WTC11 (cell line): ENCODE measurements at regions not wholly inside any gene's neighbourhood (a gene's known extent, or its start where the extent isn't known, plus 50 kb on each side); places are given as distances from the start of the nearest gene placed in this dataset.

Source experiments
- ATAC-seq: fragments of 200-7000 bp; cut with Tn5 transposase; 2 replicates; pipeline ENCODE4 v1.10.0; 2021; ENCODE audit warnings: mild to moderate bottlenecking, moderate library complexity
- CTCF ChIA-PET: fragments of 300-600 bp; sonication (Branson Sonifier 250); formaldehyde crosslinking; loops from one replicate; lab custom pipeline; 2021; ENCODE audit warnings: antibody characterized with exemption; lab: Charles Lee
- POLR2A ChIA-PET: fragments of 350-600 bp; sonication (Branson Sonifier 250); formaldehyde crosslinking; loops from one replicate; lab custom pipeline; 2021; ENCODE audit warnings: antibody characterized with exemption; lab: Charles Lee
- DNase-seq: peaks from one replicate; pipeline ENCODE4 v3.0.0; 2021; ENCODE audit warnings: low spot score
- H3K27ac Mint-ChIP-seq: 2 replicates; pipeline ENCODE4 v1.8.0; 2021; ENCODE audit warnings: mixed read lengths
- H3K27me3 Mint-ChIP-seq: 2 replicates; pipeline ENCODE4 v1.8.0; 2021; ENCODE audit warnings: low read depth, mild to moderate bottlenecking, moderate library complexity, mixed read lengths
- H3K36me3 Mint-ChIP-seq: 2 replicates; pipeline ENCODE4 v1.8.0; 2021; ENCODE audit warnings: mixed read lengths
- H3K4me1 Mint-ChIP-seq: 2 replicates; pipeline ENCODE4 v1.8.0; 2022; ENCODE audit warnings: mixed read lengths
- H3K4me3 Mint-ChIP-seq: 2 replicates; pipeline ENCODE4 v1.8.0; 2021; ENCODE audit warnings: mild to moderate bottlenecking, moderate library complexity, mixed read lengths
- H3K9me3 Mint-ChIP-seq: 2 replicates; pipeline ENCODE4 v1.8.0; 2021; ENCODE audit warnings: mixed read lengths
- ARID4B ChIP-seq: sonication (generic); formaldehyde crosslinking; IDR thresholded peaks from 2 replicates; pipeline ENCODE4 v1.8.0; 2023; ENCODE audit warnings: missing genetic modification reagents, mild to moderate bottlenecking, borderline replicate concordance
- CREM ChIP-seq: sonication (generic); formaldehyde crosslinking; IDR thresholded peaks from 2 replicates; pipeline ENCODE4 v1.8.1; 2022; ENCODE audit warnings: mild to moderate bottlenecking, missing genetic modification reagents, moderate library complexity
- GRHL2 ChIP-seq: fragments of 250-450 bp; sonication (Bioruptor Pico); IDR thresholded peaks from 2 replicates; pipeline ENCODE4 v1.8.0; 2022; ENCODE audit warnings: mild to moderate bottlenecking, moderate library complexity; ENCODE audit not compliant: insufficient replicate concordance, severe bottlenecking
- GTF2I ChIP-seq: fragments of 250-450 bp; sonication (Bioruptor Pico); conservative IDR thresholded peaks from 2 replicates; pipeline ENCODE4 v1.4.0; 2021; ENCODE audit warnings: mild to moderate bottlenecking
- IRF2 ChIP-seq: sonication (generic); formaldehyde crosslinking; IDR thresholded peaks from 2 replicates; pipeline ENCODE4 v1.8.0; 2022; ENCODE audit warnings: low read depth, missing genetic modification reagents, borderline replicate concordance
- NFE2L1 ChIP-seq: sonication (generic); formaldehyde crosslinking; IDR thresholded peaks from 2 replicates; pipeline ENCODE4 v1.8.1; 2023; ENCODE audit warnings: missing genetic modification reagents
- NR2C2 ChIP-seq: sonication (generic); formaldehyde crosslinking; IDR thresholded peaks from 2 replicates; pipeline ENCODE4 v1.8.0; 2022; ENCODE audit warnings: mild to moderate bottlenecking, missing genetic modification reagents
- NR3C1 ChIP-seq: sonication (generic); formaldehyde crosslinking; conservative IDR thresholded peaks from 2 replicates; pipeline ENCODE4 v1.8.1; 2023; ENCODE audit warnings: low read depth, mild to moderate bottlenecking, missing genetic modification reagents
- OVOL2 ChIP-seq: fragments of 250-450 bp; sonication (Bioruptor Pico); IDR thresholded peaks from 2 replicates; pipeline ENCODE4 v1.9.0; 2021; ENCODE audit warnings: mild to moderate bottlenecking, borderline replicate concordance
- PREB ChIP-seq: sonication (generic); formaldehyde crosslinking; IDR thresholded peaks from 2 replicates; pipeline ENCODE4 v1.8.1; 2022; ENCODE audit warnings: mild to moderate bottlenecking, missing genetic modification reagents, moderate library complexity, borderline replicate concordance
- SOX15 ChIP-seq: fragments of 250-450 bp; sonication (Bioruptor Pico); IDR thresholded peaks from 2 replicates; pipeline ENCODE4 v1.9.0; 2021; ENCODE audit warnings: mild to moderate bottlenecking
- TCF7 ChIP-seq: sonication (generic); formaldehyde crosslinking; IDR thresholded peaks from 2 replicates; pipeline ENCODE4 v1.8.0; 2022; ENCODE audit warnings: mild to moderate bottlenecking, low read depth, missing genetic modification reagents, moderate library complexity
- TEAD1 ChIP-seq: sonication (generic); formaldehyde crosslinking; IDR thresholded peaks from 2 replicates; pipeline ENCODE4 v1.8.0; 2022; ENCODE audit warnings: mild to moderate bottlenecking, missing genetic modification reagents
- ZNF219 ChIP-seq: sonication (generic); formaldehyde crosslinking; IDR thresholded peaks from 2 replicates; pipeline ENCODE4 v1.8.0; 2023; ENCODE audit warnings: missing genetic modification reagents, mild to moderate bottlenecking, borderline replicate concordance
- ZNF396 ChIP-seq: fragments of 250-450 bp; sonication (Bioruptor Pico); IDR thresholded peaks from 2 replicates; pipeline ENCODE4 v1.8.0; 2021; ENCODE audit warnings: mild to moderate bottlenecking, moderate library complexity, borderline replicate concordance
- TF ChIP-seq, protein P1 (sequence below): fragments of 250-450 bp; sonication (Bioruptor Pico); conservative IDR thresholded peaks from 2 replicates; pipeline ENCODE4 v1.9.0; 2021; ENCODE audit warnings: mild to moderate bottlenecking
- TF ChIP-seq, protein P2 (sequence below): sonication (generic); formaldehyde crosslinking; IDR thresholded peaks from 2 replicates; pipeline ENCODE4 v1.8.0; 2022; ENCODE audit warnings: mild to moderate bottlenecking, missing genetic modification reagents
- TF ChIP-seq, protein P3 (sequence below): sonication (generic); formaldehyde crosslinking; IDR thresholded peaks from 2 replicates; pipeline ENCODE4 v1.8.0; 2022; ENCODE audit warnings: mild to moderate bottlenecking, missing genetic modification reagents
- TF ChIP-seq, protein P4 (sequence below): sonication (generic); formaldehyde crosslinking; IDR thresholded peaks from 2 replicates; pipeline ENCODE4 v1.8.1; 2023; ENCODE audit warnings: mild to moderate bottlenecking, missing genetic modification reagents
- TF ChIP-seq, protein P5 (sequence below): sonication (generic); formaldehyde crosslinking; IDR thresholded peaks from 2 replicates; pipeline ENCODE4 v1.8.0; 2022; ENCODE audit warnings: mild to moderate bottlenecking, missing genetic modification reagents

- Mint-ChIP-seq H3K36me3 (no peaks in the 10 kb centered on the region), H3K27me3 (no peaks in the 10 kb centered on the region), H3K27ac (no peak overlapping the region)
- no peak for TF ChIP-seq TCF7 (CRISPR knock-in tag)
- TF ChIP-seq, protein P1, sequence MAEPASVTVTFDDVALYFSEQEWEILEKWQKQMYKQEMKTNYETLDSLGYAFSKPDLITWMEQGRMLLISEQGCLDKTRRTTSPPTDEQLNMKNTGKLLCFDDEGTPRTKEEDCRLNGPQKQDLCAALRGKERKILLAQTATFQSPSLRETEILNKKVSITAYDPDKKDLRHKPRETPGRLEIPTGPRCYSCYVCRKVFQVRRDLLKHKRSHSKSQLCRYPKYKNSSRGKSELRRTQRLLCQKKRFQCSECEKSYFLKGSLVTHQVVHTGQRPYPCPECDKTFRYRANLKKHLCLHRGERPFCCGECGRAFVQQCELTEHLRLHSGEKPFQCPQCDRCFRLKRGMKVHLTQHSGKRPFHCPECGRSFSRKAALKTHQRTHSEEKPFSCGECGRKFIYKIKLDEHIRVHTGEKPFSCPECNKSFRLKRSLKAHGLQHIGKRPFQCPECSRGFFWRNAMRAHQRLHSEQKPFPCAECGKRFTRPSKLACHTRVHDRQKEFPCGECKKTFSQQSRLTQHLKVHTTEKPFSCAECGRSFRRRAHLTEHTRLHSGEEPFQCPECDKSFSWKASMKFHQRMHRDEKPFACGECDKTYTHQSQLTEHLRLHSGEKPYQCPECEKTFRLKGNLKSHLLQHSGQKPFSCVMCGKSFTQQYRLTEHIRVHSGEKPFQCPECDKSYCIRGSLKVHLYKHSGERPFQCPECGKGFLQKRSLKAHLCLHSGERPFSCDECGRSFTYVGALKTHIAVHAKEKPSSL (CRISPR knock-in tag) = no peak
- no peak for TF ChIP-seq GTF2I (CRISPR knock-in tag)
- no peak for TF ChIP-seq GRHL2 (CRISPR knock-in tag)
- TF ChIP-seq IRF2 = no peak
- TF ChIP-seq, protein P2, sequence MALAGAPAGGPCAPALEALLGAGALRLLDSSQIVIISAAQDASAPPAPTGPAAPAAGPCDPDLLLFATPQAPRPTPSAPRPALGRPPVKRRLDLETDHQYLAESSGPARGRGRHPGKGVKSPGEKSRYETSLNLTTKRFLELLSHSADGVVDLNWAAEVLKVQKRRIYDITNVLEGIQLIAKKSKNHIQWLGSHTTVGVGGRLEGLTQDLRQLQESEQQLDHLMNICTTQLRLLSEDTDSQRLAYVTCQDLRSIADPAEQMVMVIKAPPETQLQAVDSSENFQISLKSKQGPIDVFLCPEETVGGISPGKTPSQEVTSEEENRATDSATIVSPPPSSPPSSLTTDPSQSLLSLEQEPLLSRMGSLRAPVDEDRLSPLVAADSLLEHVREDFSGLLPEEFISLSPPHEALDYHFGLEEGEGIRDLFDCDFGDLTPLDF (CRISPR knock-in tag) = no peak
- TF ChIP-seq PREB (CRISPR knock-in tag) = no peak
- TF ChIP-seq CREM (CRISPR knock-in tag) = no peak
- TF ChIP-seq SOX15 (CRISPR knock-in tag) = no peak
- TF ChIP-seq, protein P3, sequence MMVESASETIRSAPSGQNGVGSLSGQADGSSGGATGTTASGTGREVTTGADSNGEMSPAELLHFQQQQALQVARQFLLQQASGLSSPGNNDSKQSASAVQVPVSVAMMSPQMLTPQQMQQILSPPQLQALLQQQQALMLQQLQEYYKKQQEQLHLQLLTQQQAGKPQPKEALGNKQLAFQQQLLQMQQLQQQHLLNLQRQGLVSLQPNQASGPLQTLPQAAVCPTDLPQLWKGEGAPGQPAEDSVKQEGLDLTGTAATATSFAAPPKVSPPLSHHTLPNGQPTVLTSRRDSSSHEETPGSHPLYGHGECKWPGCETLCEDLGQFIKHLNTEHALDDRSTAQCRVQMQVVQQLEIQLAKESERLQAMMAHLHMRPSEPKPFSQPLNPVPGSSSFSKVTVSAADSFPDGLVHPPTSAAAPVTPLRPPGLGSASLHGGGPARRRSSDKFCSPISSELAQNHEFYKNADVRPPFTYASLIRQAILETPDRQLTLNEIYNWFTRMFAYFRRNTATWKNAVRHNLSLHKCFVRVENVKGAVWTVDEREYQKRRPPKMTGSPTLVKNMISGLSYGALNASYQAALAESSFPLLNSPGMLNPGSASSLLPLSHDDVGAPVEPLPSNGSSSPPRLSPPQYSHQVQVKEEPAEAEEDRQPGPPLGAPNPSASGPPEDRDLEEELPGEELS (CRISPR knock-in tag) = no peak
- TF ChIP-seq ZNF219 (CRISPR knock-in tag) = no peak
- TF ChIP-seq, protein P4, sequence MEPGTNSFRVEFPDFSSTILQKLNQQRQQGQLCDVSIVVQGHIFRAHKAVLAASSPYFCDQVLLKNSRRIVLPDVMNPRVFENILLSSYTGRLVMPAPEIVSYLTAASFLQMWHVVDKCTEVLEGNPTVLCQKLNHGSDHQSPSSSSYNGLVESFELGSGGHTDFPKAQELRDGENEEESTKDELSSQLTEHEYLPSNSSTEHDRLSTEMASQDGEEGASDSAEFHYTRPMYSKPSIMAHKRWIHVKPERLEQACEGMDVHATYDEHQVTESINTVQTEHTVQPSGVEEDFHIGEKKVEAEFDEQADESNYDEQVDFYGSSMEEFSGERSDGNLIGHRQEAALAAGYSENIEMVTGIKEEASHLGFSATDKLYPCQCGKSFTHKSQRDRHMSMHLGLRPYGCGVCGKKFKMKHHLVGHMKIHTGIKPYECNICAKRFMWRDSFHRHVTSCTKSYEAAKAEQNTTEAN (CRISPR knock-in tag) = no peak
- no peak for TF ChIP-seq TEAD1 (CRISPR knock-in tag)
- TF ChIP-seq NFE2L1 (CRISPR knock-in tag) = no peak
- TF ChIP-seq, all 79 proteins: peak for 0
- ChIA-PET CTCF (no interaction called here), POLR2A (no interaction called here)
- DNase-seq (no peak), ATAC-seq (no peak)
- Mint-ChIP-seq H3K4me1 (no peaks in the 10 kb centered on the region), H3K4me3 (no peak overlapping the region), H3K9me3 (no peaks in the 10 kb centered on the region)
Observed at GRCh38 chr4:162403419-162403818, 239.6 kb upstream of the FSTL5 start.

- Mint-ChIP-seq H3K4me3 (no peak overlapping the region), H3K9me3 (peaks cover 4% of the 10 kb centered on the region), H3K36me3 (no peaks in the 10 kb centered on the region), H3K4me1 (no peaks in the 10 kb centered on the region), H3K27me3 (no peaks in the 10 kb centered on the region), H3K27ac (no peak overlapping the region)
- ChIA-PET CTCF (no interaction called here), POLR2A (no interaction called here)
- ATAC-seq (no peak), DNase-seq (no peak)
- TF ChIP-seq NR2C2 (no peak), ZNF396 (CRISPR knock-in tag) (no peak), NR3C1 (no peak), OVOL2 (no peak), ARID4B (CRISPR knock-in tag) (no peak)
- TF ChIP-seq, protein P5, sequence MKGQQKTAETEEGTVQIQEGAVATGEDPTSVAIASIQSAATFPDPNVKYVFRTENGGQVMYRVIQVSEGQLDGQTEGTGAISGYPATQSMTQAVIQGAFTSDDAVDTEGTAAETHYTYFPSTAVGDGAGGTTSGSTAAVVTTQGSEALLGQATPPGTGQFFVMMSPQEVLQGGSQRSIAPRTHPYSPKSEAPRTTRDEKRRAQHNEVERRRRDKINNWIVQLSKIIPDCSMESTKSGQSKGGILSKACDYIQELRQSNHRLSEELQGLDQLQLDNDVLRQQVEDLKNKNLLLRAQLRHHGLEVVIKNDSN = no peak
Observed at GRCh38 chr4:162401021-162401420, 237.2 kb upstream of the FSTL5 start.
